ENCODE measurements at regions not wholly inside any gene's neighbourhood (a gene's known extent, or its start where the extent isn't known, plus 50 kb on each side); places are given as distances from the start of the nearest gene placed in this dataset.

DNA sequence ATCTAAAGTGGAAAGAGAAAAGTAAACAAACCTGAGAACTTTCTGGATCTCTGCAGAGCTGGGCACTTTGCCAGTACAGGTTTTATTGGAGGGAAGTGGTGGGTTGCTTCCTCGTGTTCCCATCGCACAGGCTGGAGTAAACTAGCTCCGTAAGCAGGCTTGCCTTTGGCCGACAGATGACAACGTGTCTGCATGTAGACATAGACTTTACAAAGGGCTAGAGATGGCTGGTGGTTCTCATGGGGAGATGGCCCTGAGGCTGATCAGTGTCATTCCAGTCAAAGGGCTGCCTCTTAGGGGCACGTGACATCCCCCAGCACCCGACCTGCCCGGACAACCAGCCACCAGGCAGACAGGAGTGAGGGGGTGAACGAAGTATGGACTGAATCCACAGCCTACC is 98.8 kb downstream of the YTHDF1 start:
- H3K9me3 ChIP-seq, result peaks cover 0 to 2% of the 10 kb centered on the region in 2 donors
- no peak for TF ChIP-seq POLR2AphosphoS5 (IDR thresholded peaks at IDR 0.05)
- no peak for TF ChIP-seq EP300 (IDR thresholded peaks at IDR 0.05; ENCODE audit: low read depth)
- TF ChIP-seq POLR2A (IDR thresholded peaks at IDR 0.05), result no peak
- TF ChIP-seq, protein P1, sequence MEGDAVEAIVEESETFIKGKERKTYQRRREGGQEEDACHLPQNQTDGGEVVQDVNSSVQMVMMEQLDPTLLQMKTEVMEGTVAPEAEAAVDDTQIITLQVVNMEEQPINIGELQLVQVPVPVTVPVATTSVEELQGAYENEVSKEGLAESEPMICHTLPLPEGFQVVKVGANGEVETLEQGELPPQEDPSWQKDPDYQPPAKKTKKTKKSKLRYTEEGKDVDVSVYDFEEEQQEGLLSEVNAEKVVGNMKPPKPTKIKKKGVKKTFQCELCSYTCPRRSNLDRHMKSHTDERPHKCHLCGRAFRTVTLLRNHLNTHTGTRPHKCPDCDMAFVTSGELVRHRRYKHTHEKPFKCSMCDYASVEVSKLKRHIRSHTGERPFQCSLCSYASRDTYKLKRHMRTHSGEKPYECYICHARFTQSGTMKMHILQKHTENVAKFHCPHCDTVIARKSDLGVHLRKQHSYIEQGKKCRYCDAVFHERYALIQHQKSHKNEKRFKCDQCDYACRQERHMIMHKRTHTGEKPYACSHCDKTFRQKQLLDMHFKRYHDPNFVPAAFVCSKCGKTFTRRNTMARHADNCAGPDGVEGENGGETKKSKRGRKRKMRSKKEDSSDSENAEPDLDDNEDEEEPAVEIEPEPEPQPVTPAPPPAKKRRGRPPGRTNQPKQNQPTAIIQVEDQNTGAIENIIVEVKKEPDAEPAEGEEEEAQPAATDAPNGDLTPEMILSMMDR (IDR thresholded peaks at IDR 0.05), result no peak
- intact Hi-C loops (cut with DNase I; ENCODE audit: low total_unique reads), result no loop called here
- H3K4me3 ChIP-seq, result no peak overlapping the region
- WGBS, 2 donors (ENCODE audit: low coverage in 1 of 2), result 65% methylated on average over 9 of the region's 9 CpGs; no CpG with 5 or more reads in 1 of the 2 donors
- peaks cover 36% of the 10 kb centered on the region for H3K27me3 ChIP-seq
- in situ Hi-C loops (cut with MboI; ENCODE audit: low pct_ligation_motif_present in 1 of 4, low pct_unique_long_range_greater_than_20kb in 1 of 4, low sequenced_read_pairs in 3 of 4), result no loop called here
- no peaks in the 10 kb centered on the region for H3K4me1 ChIP-seq
- H3K27ac ChIP-seq, result no peak overlapping the region
- DNase-seq, result no peak
- no peaks in the 10 kb centered on the region for H3K36me3 ChIP-seq

DNA sequence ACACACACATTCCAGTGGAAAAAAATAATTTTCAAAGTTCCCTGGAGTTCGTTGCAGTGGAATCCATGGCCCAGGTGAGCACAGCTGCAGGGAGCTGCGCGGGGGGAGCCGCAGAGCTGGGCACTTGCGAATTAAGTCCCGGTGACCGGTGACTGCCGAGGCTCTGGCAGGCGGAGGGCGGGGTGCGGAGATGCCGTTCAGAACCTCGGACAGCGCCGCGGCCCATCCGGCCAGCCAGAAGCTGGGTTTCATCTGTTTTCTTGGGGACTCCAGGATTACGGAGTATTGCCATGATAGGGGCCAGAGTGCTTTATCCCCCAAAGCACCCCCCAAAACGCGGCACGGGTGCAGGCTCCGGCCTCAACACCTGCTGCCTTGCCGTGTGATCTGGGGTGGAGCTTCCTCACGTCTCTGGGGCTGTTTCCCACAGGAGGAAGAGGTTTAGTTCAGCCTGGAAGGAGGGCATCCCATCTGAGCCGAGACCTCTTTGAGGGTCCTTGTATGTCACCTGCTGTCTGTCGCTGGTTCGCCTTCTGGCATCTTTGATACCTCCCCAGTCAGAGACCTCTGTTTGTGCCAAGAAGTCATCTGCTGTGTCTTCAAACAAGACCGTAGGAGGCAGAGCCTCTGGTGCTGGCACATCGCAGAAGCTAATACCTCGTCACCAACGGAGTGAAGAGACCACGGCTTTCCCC is 99.4 kb downstream of the YTHDF1 start:
- TF ChIP-seq, protein P1 (IDR thresholded peaks at IDR 0.05), result no peak
- TF ChIP-seq EP300 (IDR thresholded peaks at IDR 0.05; ENCODE audit: low read depth), result no peak
- TF ChIP-seq POLR2A (IDR thresholded peaks at IDR 0.05), result no peak
- no peak for TF ChIP-seq POLR2AphosphoS5 (IDR thresholded peaks at IDR 0.05)
- DNase-seq, result no peak

DNA sequence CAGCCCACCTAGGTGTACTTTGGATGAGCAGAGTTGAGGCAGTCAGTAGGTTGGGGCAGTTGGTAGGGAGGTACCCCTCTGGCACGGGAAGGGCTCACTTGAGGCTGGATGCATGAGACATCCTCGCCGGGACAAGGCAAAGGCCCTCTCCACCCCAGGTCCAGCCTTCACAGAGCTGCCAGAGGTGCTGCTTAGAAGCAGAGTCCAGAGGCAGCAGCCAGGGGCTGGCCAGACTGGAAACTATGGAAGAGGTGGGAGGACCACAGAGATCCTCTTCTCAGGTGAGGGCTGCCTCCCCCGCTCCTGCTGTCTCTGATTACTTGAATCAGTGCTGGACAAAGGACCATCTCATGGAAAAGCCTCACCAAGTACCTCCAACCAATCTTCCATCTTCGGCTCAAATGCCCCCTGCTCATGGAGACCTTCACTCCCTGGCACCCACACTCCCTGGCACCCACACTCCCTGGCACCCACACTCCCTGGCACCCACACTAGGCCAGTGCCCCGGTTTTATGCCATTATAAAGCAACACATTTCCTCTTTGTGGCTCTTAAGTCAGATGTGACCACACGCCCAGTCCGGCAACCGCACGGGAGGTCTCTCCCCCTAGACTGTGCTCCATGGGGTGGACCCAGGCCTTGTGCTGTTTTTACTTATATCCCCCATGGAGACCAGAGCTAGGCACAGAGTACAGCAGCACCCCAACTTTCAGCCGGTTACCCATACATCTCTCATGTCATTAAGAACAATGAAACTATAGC is 100.1 kb downstream of the YTHDF1 start:
- 76% methylated on average over 11 of the region's 11 CpGs; no CpG with 5 or more reads in 1 of the 2 donors for WGBS, 2 donors (ENCODE audit: low coverage in 1 of 2)

More for the DNA sequence above, 99.4 kb downstream of the YTHDF1 start:
- in situ Hi-C loops (cut with MboI; ENCODE audit: low pct_ligation_motif_present in 1 of 4, low pct_unique_long_range_greater_than_20kb in 1 of 4, low sequenced_read_pairs in 3 of 4) (no loop called here), intact Hi-C loops (cut with DNase I; ENCODE audit: low total_unique reads) (no loop called here)
- Histone ChIP-seq H3K27ac (no peak overlapping the region), H3K4me3 (no peak overlapping the region), H3K36me3 (no peaks in the 10 kb centered on the region), H3K9me3 (peaks cover 0 to 8% of the 10 kb centered on the region in 2 donors), H3K4me1 (no peaks in the 10 kb centered on the region), H3K27me3 (peaks cover 36% of the 10 kb centered on the region)
- 30 to 90% methylated on average over 5 to 31 of the region's 32 CpGs for WGBS, 2 donors (ENCODE audit: low coverage in 1 of 2)

More for the DNA sequence above, 100.1 kb downstream of the YTHDF1 start:
- intact Hi-C loops (cut with DNase I; ENCODE audit: low total_unique reads) (no loop called here), in situ Hi-C loops (cut with MboI; ENCODE audit: low pct_ligation_motif_present in 1 of 4, low pct_unique_long_range_greater_than_20kb in 1 of 4, low sequenced_read_pairs in 3 of 4) (no loop called here)
- peaks cover 36% of the 10 kb centered on the region for H3K27me3 ChIP-seq
- H3K4me3 ChIP-seq, result no peak overlapping the region
- no peak overlapping the region for H3K27ac ChIP-seq
- TF ChIP-seq, protein P1 (IDR thresholded peaks at IDR 0.05), result no peak
- TF ChIP-seq POLR2A (IDR thresholded peaks at IDR 0.05), result no peak
- TF ChIP-seq POLR2AphosphoS5 (IDR thresholded peaks at IDR 0.05), result no peak
- H3K36me3 ChIP-seq, result no peaks in the 10 kb centered on the region
- no peaks in the 10 kb centered on the region for H3K4me1 ChIP-seq
- H3K9me3 ChIP-seq, result peaks cover 0 to 11% of the 10 kb centered on the region in 2 donors
- DNase-seq, result no peak
